ENCODE measurements at regions not wholly inside any gene's neighbourhood (a gene's known extent, or its start where the extent isn't known, plus 50 kb on each side); places are given as distances from the start of the nearest gene placed in this dataset.

DNA sequence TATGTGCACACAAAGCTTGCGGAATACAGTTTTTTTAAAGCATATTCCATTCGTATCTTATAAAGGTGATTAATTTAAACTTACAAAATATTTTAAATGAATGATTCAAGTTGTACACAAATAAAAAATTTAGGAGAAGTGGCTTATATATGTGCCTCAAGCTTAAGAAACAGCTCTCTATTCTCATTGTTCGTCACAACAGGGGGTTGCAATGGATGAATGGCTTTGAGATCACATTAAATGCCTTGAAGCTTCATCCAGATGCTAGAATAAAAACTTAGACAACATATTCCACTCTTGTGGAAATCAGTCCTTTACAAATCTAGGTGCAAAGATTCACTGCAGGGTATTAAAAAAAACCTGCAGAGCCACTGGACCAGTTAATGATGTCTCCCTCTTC is 303.9 kb upstream of the LRFN5 start:
- TF ChIP-seq, protein P1, sequence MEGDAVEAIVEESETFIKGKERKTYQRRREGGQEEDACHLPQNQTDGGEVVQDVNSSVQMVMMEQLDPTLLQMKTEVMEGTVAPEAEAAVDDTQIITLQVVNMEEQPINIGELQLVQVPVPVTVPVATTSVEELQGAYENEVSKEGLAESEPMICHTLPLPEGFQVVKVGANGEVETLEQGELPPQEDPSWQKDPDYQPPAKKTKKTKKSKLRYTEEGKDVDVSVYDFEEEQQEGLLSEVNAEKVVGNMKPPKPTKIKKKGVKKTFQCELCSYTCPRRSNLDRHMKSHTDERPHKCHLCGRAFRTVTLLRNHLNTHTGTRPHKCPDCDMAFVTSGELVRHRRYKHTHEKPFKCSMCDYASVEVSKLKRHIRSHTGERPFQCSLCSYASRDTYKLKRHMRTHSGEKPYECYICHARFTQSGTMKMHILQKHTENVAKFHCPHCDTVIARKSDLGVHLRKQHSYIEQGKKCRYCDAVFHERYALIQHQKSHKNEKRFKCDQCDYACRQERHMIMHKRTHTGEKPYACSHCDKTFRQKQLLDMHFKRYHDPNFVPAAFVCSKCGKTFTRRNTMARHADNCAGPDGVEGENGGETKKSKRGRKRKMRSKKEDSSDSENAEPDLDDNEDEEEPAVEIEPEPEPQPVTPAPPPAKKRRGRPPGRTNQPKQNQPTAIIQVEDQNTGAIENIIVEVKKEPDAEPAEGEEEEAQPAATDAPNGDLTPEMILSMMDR (conservative IDR thresholded peaks at IDR 0.05; ENCODE audit: low read depth, low read length) = no peak
- H3K4me3 ChIP-seq (ENCODE audit: low read depth, low read length) = no peak overlapping the region
- no peak for DNase-seq (ENCODE audit: low read depth)

DNA sequence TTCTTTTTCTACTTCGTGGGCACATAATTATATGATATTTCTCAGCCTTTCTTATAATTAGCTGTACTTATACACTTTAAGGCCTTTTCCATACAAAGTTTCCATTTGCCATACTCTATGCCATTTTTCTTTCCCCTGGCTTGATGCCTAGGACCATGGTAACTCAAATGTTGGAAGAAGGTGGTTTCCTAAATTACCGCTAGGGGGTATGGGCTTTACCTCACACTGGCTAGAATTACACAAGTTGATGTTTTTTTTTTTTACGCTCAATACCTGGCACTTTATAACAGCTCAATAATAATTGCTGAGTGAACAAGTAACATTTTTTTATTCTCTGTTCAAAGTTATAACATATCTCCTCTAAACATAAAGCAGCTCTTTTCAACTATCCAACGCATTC is 306.8 kb upstream of the LRFN5 start:
- no peak for DNase-seq (ENCODE audit: low read depth)
- no peak overlapping the region for H3K4me3 ChIP-seq (ENCODE audit: low read depth, low read length)
- TF ChIP-seq, protein P1 (conservative IDR thresholded peaks at IDR 0.05; ENCODE audit: low read depth, low read length) = no peak

DNA sequence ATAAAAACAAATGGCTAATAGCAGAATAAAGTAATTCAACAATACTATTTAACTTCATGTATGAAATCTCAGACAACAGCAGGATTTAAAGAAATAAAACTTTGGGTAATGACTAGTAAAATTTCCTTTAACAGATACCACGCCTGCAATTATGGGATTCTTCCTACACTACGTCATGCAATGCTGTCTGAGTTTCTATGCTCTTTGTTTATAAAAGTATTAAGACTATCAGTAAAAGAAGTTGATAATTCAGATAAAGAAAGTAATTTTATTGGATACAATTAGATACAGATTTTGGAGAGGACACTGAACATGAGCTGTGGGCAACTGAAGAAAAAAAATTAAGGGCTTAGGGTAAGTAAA is 308.4 kb upstream of the LRFN5 start:
- H3K4me3 ChIP-seq (ENCODE audit: low read depth, low read length) = no peak overlapping the region
- DNase-seq (ENCODE audit: low read depth) = no peak
- TF ChIP-seq, protein P1 (conservative IDR thresholded peaks at IDR 0.05; ENCODE audit: low read depth, low read length) = no peak

DNA sequence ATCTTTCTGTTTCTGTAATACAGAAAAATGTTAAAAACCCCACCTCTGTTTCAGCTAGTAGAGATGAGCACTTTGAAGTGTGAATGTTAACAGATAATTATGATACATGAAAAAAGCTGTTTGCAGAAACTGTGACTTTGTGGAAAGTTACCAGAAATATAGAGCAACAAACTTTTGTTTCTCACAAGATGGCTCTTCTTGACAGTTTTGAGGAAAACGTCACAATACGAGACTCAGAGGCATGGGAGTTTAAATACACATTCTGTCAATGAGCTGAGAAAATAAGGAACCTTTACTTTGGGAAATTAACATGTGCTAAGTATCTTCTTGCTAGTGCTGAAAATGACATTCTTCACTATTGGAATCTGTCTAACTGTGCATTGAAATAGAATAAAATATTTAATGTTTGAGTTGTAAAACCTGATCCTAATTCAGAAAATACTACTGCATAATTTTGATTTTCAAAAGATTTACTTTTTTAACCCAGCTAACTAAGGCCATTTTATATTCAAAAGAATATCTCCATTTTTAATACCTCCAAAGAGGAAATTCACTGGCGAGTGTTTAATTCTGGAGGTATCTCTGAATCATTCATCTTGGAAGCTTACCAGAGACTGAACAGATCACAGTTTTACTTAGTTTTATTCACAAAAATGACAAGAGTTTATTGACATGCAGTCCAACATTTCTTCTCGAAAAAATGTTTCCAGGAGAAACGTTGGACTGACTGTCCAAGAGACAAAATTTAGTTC is 308.9 kb upstream of the LRFN5 start:
- no peak for DNase-seq (ENCODE audit: low read depth)
- H3K4me3 ChIP-seq (ENCODE audit: low read depth, low read length) = no peak overlapping the region
- TF ChIP-seq, protein P1 (conservative IDR thresholded peaks at IDR 0.05; ENCODE audit: low read depth, low read length) = no peak

DNA sequence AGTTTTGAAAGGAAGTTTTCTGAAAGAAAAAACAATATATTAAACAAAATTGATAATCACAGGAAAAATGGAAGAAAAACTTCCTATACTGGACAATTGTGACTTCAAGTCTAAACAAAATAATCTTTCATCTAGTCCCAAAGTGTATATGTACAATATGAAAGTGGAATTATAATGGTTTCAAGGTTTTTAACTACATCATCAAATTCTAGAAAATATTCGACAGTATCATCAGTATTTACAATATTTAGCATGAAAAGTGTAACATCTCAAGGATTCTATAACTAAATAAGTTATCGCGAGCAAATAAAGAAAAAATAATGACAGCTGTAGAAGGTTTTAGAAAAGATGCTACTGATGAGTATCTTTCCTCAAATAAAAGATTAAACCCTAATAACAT is 310.9 kb upstream of the LRFN5 start:
- TF ChIP-seq, protein P1 (conservative IDR thresholded peaks at IDR 0.05; ENCODE audit: low read depth, low read length) = no peak
- H3K4me3 ChIP-seq (ENCODE audit: low read depth, low read length) = no peak overlapping the region
- DNase-seq (ENCODE audit: low read depth) = no peak

DNA sequence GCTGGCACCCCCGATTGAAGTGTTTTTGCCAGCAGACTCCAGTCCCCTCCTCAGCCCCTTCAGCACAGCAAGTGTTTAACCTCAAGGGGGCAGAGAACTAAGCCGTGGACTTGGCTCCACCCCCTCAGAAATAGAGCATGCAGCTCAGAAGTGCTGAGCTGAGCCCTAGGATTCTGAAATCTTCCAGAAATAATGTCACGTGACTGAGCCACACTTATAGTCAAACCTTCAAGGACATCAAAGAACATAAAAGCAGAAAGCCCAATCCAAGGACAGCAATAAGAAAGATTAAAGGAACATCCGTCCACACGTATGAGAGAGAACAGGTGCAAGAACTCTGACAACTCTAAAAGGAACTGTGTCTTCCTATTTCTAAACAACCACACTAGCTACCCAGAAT is 317.7 kb upstream of the LRFN5 start:
- no peak for DNase-seq (ENCODE audit: low read depth)
- TF ChIP-seq, protein P1 (conservative IDR thresholded peaks at IDR 0.05; ENCODE audit: low read depth, low read length) = no peak

DNA sequence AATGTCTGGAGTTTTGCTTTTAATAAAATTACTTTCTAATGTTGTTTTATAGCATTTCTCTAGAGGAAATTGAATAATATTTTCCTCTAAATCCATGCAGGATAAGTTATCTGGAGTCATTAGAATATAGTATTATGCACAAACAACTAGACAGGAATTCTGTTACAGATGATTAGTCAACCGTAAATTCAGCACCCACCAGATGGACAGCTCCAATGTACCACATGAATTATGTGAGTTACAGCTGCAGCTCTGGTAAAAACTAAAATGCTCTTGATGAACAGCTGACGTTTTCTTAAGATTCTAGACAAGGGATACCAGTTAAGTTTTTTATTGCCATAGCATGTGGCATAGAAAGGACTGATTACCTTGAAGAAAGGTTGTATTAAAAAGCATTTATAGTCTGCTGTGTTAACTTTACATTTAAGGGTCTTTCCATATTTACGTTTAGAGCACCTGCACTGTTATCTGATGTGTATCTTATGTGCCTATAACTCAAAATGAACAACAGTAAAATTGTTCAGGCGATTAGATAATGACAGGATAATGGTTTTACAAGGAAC is 321.4 kb upstream of the LRFN5 start:
- peak; percentile 22 for DNase-seq (ENCODE audit: low read depth)
- TF ChIP-seq, protein P1 (conservative IDR thresholded peaks at IDR 0.05; ENCODE audit: low read depth, low read length) = no peak
- H3K4me3 ChIP-seq (ENCODE audit: low read depth, low read length) = no peak overlapping the region

More for the DNA sequence above, 317.7 kb upstream of the LRFN5 start:
- no peak overlapping the region for H3K4me3 ChIP-seq (ENCODE audit: low read depth, low read length)
